OCI-LY3 (cell line): ENCODE measurements at regions not wholly inside any gene's neighbourhood (a gene's known extent, or its start where the extent isn't known, plus 50 kb on each side); places are given as distances from the start of the nearest gene placed in this dataset.
"Not testable (repeated sequence)": the region's sequence is repeated elsewhere in the genome, so short reads cannot be mapped to it uniquely, and the experiment has no call there.

Source experiments
- H2AFZ ChIP-seq: fragments of 200-600, 300-600 bp; shearing (Covaris generic); 2 replicates; pipeline ENCODE4 v1.6.0; 2014; ENCODE audit warnings: antibody characterized with exemption, low read depth, low read length
- H3K27ac ChIP-seq: fragments of 200-600, 300-600 bp; sonication (generic); 2 replicates; pipeline ENCODE4 v1.5.1; 2014; ENCODE audit warnings: mild to moderate bottlenecking, low read length, moderate library complexity, mixed read lengths
- H3K27me3 ChIP-seq: fragments of 200-600, 300-600 bp; sonication (generic); 2 replicates; pipeline ENCODE4 v1.6.1; 2014; ENCODE audit warnings: low read depth, low read length, mixed read lengths
- H3K36me3 ChIP-seq: fragments of 200-600, 300-600 bp; sonication (generic); replicated peaks from 2 replicates; pipeline ENCODE3; 2014; ENCODE audit warnings: low read depth, low read length, mixed read lengths
- H3K4me1 ChIP-seq: fragments of 300-600, 200-600 bp; sonication (generic); 2 replicates; pipeline ENCODE4 v1.6.1; 2014; ENCODE audit warnings: low read length, mixed read lengths
- H3K4me2 ChIP-seq: fragments of 200-600, 300-600 bp; sonication (generic); 2 replicates; pipeline ENCODE4 v1.6.1; 2014; ENCODE audit warnings: low read length, mixed read lengths
- H3K4me3 ChIP-seq: fragments of 300-600, 200-600 bp; sonication (generic); 2 replicates; pipeline ENCODE4 v1.5.1; 2014; ENCODE audit warnings: antibody characterized with exemption, mild to moderate bottlenecking, low read length, moderate library complexity
- H3K79me2 ChIP-seq: fragments of 300-600, 200-600 bp; shearing (Covaris generic); 2 replicates; pipeline ENCODE4 v1.6.1; 2014; ENCODE audit warnings: mild to moderate bottlenecking, low read length, mixed read lengths
- H3K9ac ChIP-seq: fragments of 300-600, 200-600 bp; shearing (Covaris generic); 2 replicates; pipeline ENCODE4 v1.6.0; 2014; ENCODE audit warnings: mild to moderate bottlenecking, low read length, moderate library complexity
- H3K9me3 ChIP-seq: fragments of 200-600, 300-600 bp; shearing (Covaris generic); 2 replicates; pipeline ENCODE4 v1.6.1; 2014; ENCODE audit warnings: low read length, mixed read lengths; ENCODE audit not compliant: insufficient read depth
- H4K20me1 ChIP-seq: fragments of 200-600, 300-600 bp; sonication (generic); 2 replicates; pipeline ENCODE4 v1.6.1; 2016; ENCODE audit warnings: low read length, mixed read lengths; ENCODE audit not compliant: insufficient read depth
- EZH2phosphoT487 ChIP-seq: fragments of 200-600 bp; shearing (Covaris generic); IDR thresholded peaks from 2 replicates; pipeline ENCODE4 v1.6.1; 2018; ENCODE audit warnings: antibody characterized with exemption, mixed run types, low read depth
- TF ChIP-seq, protein P1 (sequence below): fragments of 200-600, 300-600 bp; sonication (generic); IDR thresholded peaks from 2 replicates; pipeline ENCODE4 v1.5.1; 2014; ENCODE audit warnings: antibody characterized with exemption, low read length, low read depth

DNA sequence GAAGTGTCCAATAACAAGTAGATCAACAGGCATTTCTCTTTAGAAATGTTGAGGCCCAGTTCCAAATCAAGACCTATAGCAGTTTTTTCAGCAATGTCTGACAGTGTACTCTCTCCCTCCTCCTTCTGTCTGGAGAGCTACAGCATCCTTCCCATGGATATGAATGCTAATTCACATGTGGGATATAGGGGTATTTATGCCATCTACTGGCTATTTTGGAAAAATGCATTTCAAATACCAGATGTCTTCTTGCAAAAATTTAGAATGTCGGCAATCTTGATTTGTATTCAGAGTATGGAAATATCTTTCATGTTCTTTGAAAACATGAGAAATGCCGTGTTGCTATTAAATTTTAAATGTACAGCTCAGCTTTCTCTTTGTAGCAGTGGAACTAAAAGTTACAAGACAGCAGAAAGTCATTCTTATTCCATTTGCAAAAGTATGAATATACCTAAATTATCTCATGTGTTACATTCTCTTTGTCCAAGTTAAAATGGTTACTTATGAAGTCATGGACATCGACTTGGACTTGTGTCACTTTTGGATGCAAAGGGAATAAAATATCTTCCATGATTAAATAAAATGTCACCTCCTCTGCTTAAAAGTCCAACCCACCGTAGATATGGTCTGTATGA lies 647.8 kb downstream of the TAF11L14 start:
- Histone ChIP-seq H3K27me3 (no peaks in the 10 kb centered on the region), H3K9me3 (no peaks in the 10 kb centered on the region), H3K36me3 (no peaks in the 10 kb centered on the region), H3K79me2 (no peaks in the 10 kb centered on the region), H3K4me1 (no peaks in the 10 kb centered on the region), H3K4me3 (no peak overlapping the region), H4K20me1 (no peaks in the 10 kb centered on the region), H3K27ac (no peak overlapping the region), H3K4me2 (peak overlapping the region; percentile 20), H3K9ac (no peak overlapping the region), H2AFZ (0 out of 2 replicates have a peak overlapping the region, but pooled peaks have one; percentile 65)
- no peak for TF ChIP-seq EZH2phosphoT487
- TF ChIP-seq, protein P1, sequence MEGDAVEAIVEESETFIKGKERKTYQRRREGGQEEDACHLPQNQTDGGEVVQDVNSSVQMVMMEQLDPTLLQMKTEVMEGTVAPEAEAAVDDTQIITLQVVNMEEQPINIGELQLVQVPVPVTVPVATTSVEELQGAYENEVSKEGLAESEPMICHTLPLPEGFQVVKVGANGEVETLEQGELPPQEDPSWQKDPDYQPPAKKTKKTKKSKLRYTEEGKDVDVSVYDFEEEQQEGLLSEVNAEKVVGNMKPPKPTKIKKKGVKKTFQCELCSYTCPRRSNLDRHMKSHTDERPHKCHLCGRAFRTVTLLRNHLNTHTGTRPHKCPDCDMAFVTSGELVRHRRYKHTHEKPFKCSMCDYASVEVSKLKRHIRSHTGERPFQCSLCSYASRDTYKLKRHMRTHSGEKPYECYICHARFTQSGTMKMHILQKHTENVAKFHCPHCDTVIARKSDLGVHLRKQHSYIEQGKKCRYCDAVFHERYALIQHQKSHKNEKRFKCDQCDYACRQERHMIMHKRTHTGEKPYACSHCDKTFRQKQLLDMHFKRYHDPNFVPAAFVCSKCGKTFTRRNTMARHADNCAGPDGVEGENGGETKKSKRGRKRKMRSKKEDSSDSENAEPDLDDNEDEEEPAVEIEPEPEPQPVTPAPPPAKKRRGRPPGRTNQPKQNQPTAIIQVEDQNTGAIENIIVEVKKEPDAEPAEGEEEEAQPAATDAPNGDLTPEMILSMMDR: peak; percentile 54

DNA sequence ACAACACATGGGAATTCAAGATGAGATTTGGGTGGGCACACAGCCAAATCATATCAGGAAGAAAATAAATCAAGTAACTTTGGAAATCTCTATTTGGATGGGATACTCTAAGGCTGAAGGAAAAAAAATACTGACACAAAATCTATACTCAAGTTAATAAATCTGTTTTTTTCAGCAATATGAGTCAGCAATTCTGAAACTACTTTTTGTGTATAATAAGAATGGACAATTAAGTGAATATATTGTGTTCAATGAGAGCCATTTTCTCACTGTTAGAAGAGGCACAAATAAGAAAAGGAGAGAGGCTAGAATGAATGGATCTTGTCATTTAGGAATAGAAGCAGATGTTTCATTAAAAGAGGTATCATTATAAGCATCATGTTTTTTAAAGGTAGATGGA lies 651.0 kb downstream of the TAF11L14 start:
- no peak overlapping the region for H3K27ac ChIP-seq
- H3K9ac ChIP-seq: no peak overlapping the region
- no peak overlapping the region for H3K4me3 ChIP-seq
- no peaks in the 10 kb centered on the region for H3K79me2 ChIP-seq
- H4K20me1 ChIP-seq: no peaks in the 10 kb centered on the region
- H3K4me2 ChIP-seq: no peak overlapping the region
- no peak overlapping the region for H2AFZ ChIP-seq
- H3K27me3 ChIP-seq: no peaks in the 10 kb centered on the region
- no peak for TF ChIP-seq EZH2phosphoT487
- TF ChIP-seq, protein P1: no peak
- no peaks in the 10 kb centered on the region for H3K9me3 ChIP-seq
- H3K4me1 ChIP-seq: no peaks in the 10 kb centered on the region
- H3K36me3 ChIP-seq: no peaks in the 10 kb centered on the region

DNA sequence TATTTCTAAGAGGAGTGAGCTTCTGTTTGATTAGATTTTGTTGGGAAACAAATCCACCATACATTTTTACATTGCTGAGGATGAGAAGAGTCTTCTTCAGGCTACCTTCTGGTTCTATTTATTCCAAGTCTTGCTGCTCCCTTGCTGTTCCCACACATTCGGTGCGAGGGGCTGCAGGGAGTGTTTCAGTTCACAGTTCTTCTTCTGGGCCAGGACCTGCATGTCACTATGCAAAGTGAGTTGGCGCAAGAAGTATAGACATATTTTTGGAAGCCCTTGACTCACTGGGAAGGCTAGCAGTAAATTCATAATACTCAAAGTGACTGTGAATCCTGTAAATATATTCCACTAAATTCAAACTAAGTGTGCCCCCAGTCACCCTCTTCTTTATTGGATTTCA lies 657.9 kb downstream of the TAF11L14 start:
- H3K36me3 ChIP-seq: no peaks in the 10 kb centered on the region

DNA sequence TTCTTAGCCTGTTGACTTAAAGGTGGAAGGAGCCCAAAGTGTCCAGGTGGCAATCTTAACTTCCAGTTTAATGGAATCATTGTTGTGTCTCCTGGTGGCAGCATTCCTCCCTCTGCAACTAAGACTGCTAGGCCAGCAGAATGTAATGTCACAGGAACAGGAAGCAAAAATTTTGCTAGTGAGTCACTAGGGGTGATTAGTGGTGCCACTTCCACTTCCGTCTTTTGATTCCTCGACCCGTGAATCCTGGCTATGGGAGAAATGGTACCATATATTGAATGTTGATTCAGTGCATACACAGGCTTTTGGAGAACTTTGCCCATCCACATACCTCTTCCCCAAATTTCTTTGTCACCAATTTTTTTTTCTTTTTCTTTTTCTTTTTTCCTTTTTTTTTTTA lies 661.4 kb downstream of the TAF11L14 start:
- not testable (repeated sequence) for H3K27ac ChIP-seq, H3K79me2 ChIP-seq, H3K4me3 ChIP-seq, H3K36me3 ChIP-seq, H3K27me3 ChIP-seq, H3K4me1 ChIP-seq, H2AFZ ChIP-seq, H3K9me3 ChIP-seq, H4K20me1 ChIP-seq, H3K4me2 ChIP-seq, H3K9ac ChIP-seq

More for the DNA sequence above, 657.9 kb downstream of the TAF11L14 start:
- Histone ChIP-seq H3K4me3 (no peak overlapping the region), H2AFZ (no peak overlapping the region), H3K4me1 (no peaks in the 10 kb centered on the region), H3K9ac (no peak overlapping the region), H3K4me2 (no peak overlapping the region), H3K9me3 (no peaks in the 10 kb centered on the region), H3K79me2 (no peaks in the 10 kb centered on the region), H4K20me1 (no peaks in the 10 kb centered on the region), H3K27me3 (no peaks in the 10 kb centered on the region), H3K27ac (no peak overlapping the region)
- TF ChIP-seq, protein P1: no peak
- no peak for TF ChIP-seq EZH2phosphoT487
